ENCODE measurements at regions not wholly inside any gene's neighbourhood (a gene's known extent, or its start where the extent isn't known, plus 50 kb on each side); places are given as distances from the start of the nearest gene placed in this dataset.
"Not testable (repeated sequence)": the region's sequence is repeated elsewhere in the genome, so short reads cannot be mapped to it uniquely, and the experiment has no call there.

GRCh38 chr2:123521854-123522253, 503.2 kb upstream of the CNTNAP5 start:
- TF ChIP-seq CTCF (IDR thresholded peaks at IDR 0.05; ENCODE audit: borderline replicate concordance) = no peak
- Histone ChIP-seq H3K27me3 (ENCODE audit: low read depth) (no peaks in the 10 kb centered on the region), H3K27ac (replicated peaks) (no peak overlapping the region), H3K4me3 (no peak overlapping the region), H3K9me3 (replicated peaks) (peaks cover 33% of the 10 kb centered on the region), H3K4me1 (peaks cover 16% of the 10 kb centered on the region), H3K36me3 (no peaks in the 10 kb centered on the region)
- DNase-seq = no peak
- intact Hi-C loops (cut with micrococcal nuclease) = no loop called here

- H3K4me1 ChIP-seq = peaks cover 16% of the 10 kb centered on the region
- intact Hi-C loops (cut with micrococcal nuclease); H3K27ac ChIP-seq (replicated peaks); H3K27me3 ChIP-seq (ENCODE audit: low read depth); DNase-seq; H3K4me3 ChIP-seq; H3K36me3 ChIP-seq: not testable (repeated sequence)
- peaks cover 39% of the 10 kb centered on the region for H3K9me3 ChIP-seq (replicated peaks)
Measured at GRCh38 chr2:123522498-123522897, 502.6 kb upstream of the CNTNAP5 start.

- intact Hi-C loops (cut with micrococcal nuclease) = no loop called here
- Histone ChIP-seq H3K4me3 (no peak overlapping the region), H3K4me1 (no peaks in the 10 kb centered on the region), H3K27me3 (ENCODE audit: low read depth) (no peaks in the 10 kb centered on the region), H3K36me3 (no peaks in the 10 kb centered on the region), H3K9me3 (replicated peaks) (peaks cover 37% of the 10 kb centered on the region), H3K27ac (replicated peaks) (no peak overlapping the region)
- TF ChIP-seq CTCF (IDR thresholded peaks at IDR 0.05; ENCODE audit: borderline replicate concordance) = no peak
- DNase-seq = no peak
Measured at GRCh38 chr2:123528996-123529707, 495.9 kb upstream of the CNTNAP5 start.

GRCh38 chr2:123530004-123530403, 495.1 kb upstream of the CNTNAP5 start:
- no peak for DNase-seq
- Histone ChIP-seq H3K36me3 (no peaks in the 10 kb centered on the region), H3K27ac (replicated peaks) (no peak overlapping the region), H3K9me3 (replicated peaks) (peaks cover 36% of the 10 kb centered on the region), H3K4me1 (no peaks in the 10 kb centered on the region), H3K27me3 (ENCODE audit: low read depth) (no peaks in the 10 kb centered on the region), H3K4me3 (no peak overlapping the region)
- TF ChIP-seq CTCF (IDR thresholded peaks at IDR 0.05; ENCODE audit: borderline replicate concordance) = no peak
- intact Hi-C loops (cut with micrococcal nuclease) = no loop called here

- Histone ChIP-seq H3K27me3 (ENCODE audit: low read depth) (no peaks in the 10 kb centered on the region), H3K4me1 (no peaks in the 10 kb centered on the region), H3K4me3 (no peak overlapping the region), H3K27ac (replicated peaks) (no peak overlapping the region), H3K36me3 (no peaks in the 10 kb centered on the region), H3K9me3 (replicated peaks) (peaks cover 22% of the 10 kb centered on the region)
- no peak for TF ChIP-seq CTCF (IDR thresholded peaks at IDR 0.05; ENCODE audit: borderline replicate concordance)
- no peak for DNase-seq
- intact Hi-C loops (cut with micrococcal nuclease) = no loop called here
Measured at GRCh38 chr2:123532126-123532525, 493.0 kb upstream of the CNTNAP5 start.

GRCh38 chr2:123532994-123533393, 492.1 kb upstream of the CNTNAP5 start:
- TF ChIP-seq CTCF (IDR thresholded peaks at IDR 0.05; ENCODE audit: borderline replicate concordance) = no peak
- intact Hi-C loops (cut with micrococcal nuclease) = no loop called here
- no peaks in the 10 kb centered on the region for H3K36me3 ChIP-seq
- no peak for DNase-seq
- H3K27me3 ChIP-seq (ENCODE audit: low read depth) = no peaks in the 10 kb centered on the region
- no peak overlapping the region for H3K27ac ChIP-seq (replicated peaks)
- no peaks in the 10 kb centered on the region for H3K4me1 ChIP-seq
- peaks cover 25% of the 10 kb centered on the region for H3K9me3 ChIP-seq (replicated peaks)
- no peak overlapping the region for H3K4me3 ChIP-seq
